NCI-H345 treated with DMSO at 0.1 percent for 48 hours (cell line): ENCODE measurements at regions not wholly inside any gene's neighbourhood (a gene's known extent, or its start where the extent isn't known, plus 50 kb on each side); places are given as distances from the start of the nearest gene placed in this dataset.
"Not testable (repeated sequence)": the region's sequence is repeated elsewhere in the genome, so short reads cannot be mapped to it uniquely, and the experiment has no call there.

ENCODE experiments used
- DNase-seq: peaks from one replicate; lab custom pipeline; 2025; ENCODE audit not compliant: unreplicated experiment; lab: John Stamatoyannopoulos, UW

- no peak for DNase-seq
Observed at GRCh38 chr2:238520359-238520886, 93.7 kb downstream of the ASB1 start.

- no peak for DNase-seq
Observed at GRCh38 chr2:238521002-238521401, 94.3 kb downstream of the ASB1 start.

- DNase-seq = no peak
Observed at GRCh38 chr2:238521870-238522269, 95.1 kb downstream of the ASB1 start.

- DNase-seq = no peak
Observed at GRCh38 chr2:238523158-238524110, 96.7 kb downstream of the ASB1 start.

- DNase-seq = no peak
Observed at GRCh38 chr2:238524426-238524983, 97.8 kb downstream of the ASB1 start.

GRCh38 chr2:238525990-238526389 lies 99.3 kb downstream of the ASB1 start:
- DNase-seq = peak; percentile 32

GRCh38 chr2:238527565-238527964 lies 100.8 kb downstream of the ASB1 start:
- no peak for DNase-seq

GRCh38 chr2:238528953-238529781 lies 102.4 kb downstream of the ASB1 start:
- peak; percentile 91 for DNase-seq

- not testable (repeated sequence) for DNase-seq
Observed at GRCh38 chr2:238531017-238531645, 104.4 kb downstream of the ASB1 start.

- DNase-seq = not testable (repeated sequence)
Observed at GRCh38 chr2:238543732-238544131, 117.0 kb downstream of the ASB1 start.

GRCh38 chr2:238548902-238549462 lies 122.3 kb downstream of the ASB1 start:
- no peak for DNase-seq

GRCh38 chr2:238549866-238550265 lies 123.1 kb downstream of the ASB1 start:
- no peak for DNase-seq

- no peak for DNase-seq
Observed at GRCh38 chr2:238551091-238551490, 124.4 kb downstream of the ASB1 start.

GRCh38 chr2:238552226-238552625 lies 125.5 kb downstream of the ASB1 start:
- DNase-seq = no peak

GRCh38 chr2:238553159-238553558 lies 126.4 kb downstream of the ASB1 start:
- DNase-seq = no peak

- no peak for DNase-seq
Observed at GRCh38 chr2:238554468-238555315, 128.0 kb downstream of the ASB1 start.

GRCh38 chr2:238555786-238556542 lies 129.2 kb downstream of the ASB1 start:
- DNase-seq = no peak

GRCh38 chr2:238557431-238557830 lies 130.7 kb downstream of the ASB1 start:
- DNase-seq = no peak

- no peak for DNase-seq
Observed at GRCh38 chr2:238557936-238558335, 131.2 kb downstream of the ASB1 start.
